ENCODE measurements at regions not wholly inside any gene's neighbourhood (a gene's known extent, or its start where the extent isn't known, plus 50 kb on each side); places are given as distances from the start of the nearest gene placed in this dataset.

DNA sequence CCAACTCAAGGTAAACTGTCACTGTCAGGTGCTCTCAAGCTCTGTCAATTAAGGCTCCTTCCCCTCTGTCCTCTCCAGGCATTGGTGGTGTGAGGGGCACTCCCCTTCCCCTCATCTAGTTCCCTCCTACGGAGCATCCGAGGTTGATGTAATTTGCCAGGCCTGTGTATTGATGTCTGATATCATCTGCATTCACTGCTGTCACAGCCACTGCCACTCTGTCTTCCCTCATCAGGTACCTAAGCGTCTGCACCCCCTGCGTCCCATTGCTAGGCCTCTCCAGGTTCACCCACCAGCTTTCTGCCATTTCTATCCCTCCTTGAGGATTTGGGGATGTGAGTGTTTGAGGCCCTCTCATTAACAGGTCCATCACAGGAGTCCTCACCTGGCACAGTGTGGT, 50.0 kb upstream of the SYT13 start:
- WGBS (ENCODE audit: extremely low coverage, insufficient read length, low lambda C conversion rate): no CpG with 5 or more reads among the region's 4 CpGs

More for the DNA sequence above, 50.0 kb upstream of the SYT13 start:
- peaks cover 17 to 21% of the 10 kb centered on the region in 2 experiments for H3K4me1 Mint-ChIP-seq
- Histone ChIP-seq H4K5ac (ENCODE audit: insufficient read length, low read depth, low read length) (no peak overlapping the region), H3K27ac (ENCODE audit: insufficient read length, low read depth, low read length) (no peak overlapping the region), H2BK5ac (ENCODE audit: insufficient read length, low read length) (no peak overlapping the region), H2BK12ac (ENCODE audit: insufficient read length, low read depth, low read length) (no peak overlapping the region), H4K20me1 (ENCODE audit: control insufficient read depth, insufficient read depth, insufficient read length) (no peaks in the 10 kb centered on the region), H4K8ac (replicated peaks; ENCODE audit: insufficient read length, low read depth, low read length) (no peak overlapping the region), H3K14ac (ENCODE audit: insufficient read depth, low read length) (no peak overlapping the region), H3K27me3 (ENCODE audit: insufficient read depth, low read length) (0 out of 2 replicates have a peak, but pooled peaks cover 2% of the 10 kb centered on the region), H4K91ac (ENCODE audit: insufficient read length, low read depth, low read length) (no peak overlapping the region), H3K9ac (ENCODE audit: extremely low read depth, insufficient read length, low read length) (no peak overlapping the region), H3K9me3 (ENCODE audit: control insufficient read depth, low read depth, low read length) (no peaks in the 10 kb centered on the region), H2BK20ac (ENCODE audit: low read depth, low read length, poor library complexity, severe bottlenecking) (no peak overlapping the region), H3K79me2 (ENCODE audit: insufficient read depth, low read length) (no peaks in the 10 kb centered on the region), H3K23ac (ENCODE audit: insufficient read length, low read depth, low read length) (no peak overlapping the region), H3K79me1 (ENCODE audit: insufficient read depth, low read depth, low read length, poor library complexity, severe bottlenecking) (no peaks in the 10 kb centered on the region), H3K18ac (ENCODE audit: insufficient read length, low read depth, low read length) (no peak overlapping the region), H2AFZ (ENCODE audit: low read length) (no peak overlapping the region), H3T11ph (ENCODE audit: low read length) (no peak overlapping the region), H2AK5ac (ENCODE audit: insufficient read length, low read length) (no peak overlapping the region), H3K4ac (ENCODE audit: low read depth, low read length) (no peak overlapping the region), H3K56ac (ENCODE audit: insufficient read length, low read depth, low read length) (no peak overlapping the region), H3K4me1 (ENCODE audit: insufficient read depth, low read length) (no peaks in the 10 kb centered on the region), H2BK120ac (ENCODE audit: low read depth, low read length, poor library complexity, severe bottlenecking) (no peak overlapping the region), H2BK15ac (ENCODE audit: low read depth, low read length) (no peak overlapping the region), H3K23me2 (ENCODE audit: insufficient read length, low read depth, low read length, poor library complexity, severe bottlenecking) (no peaks in the 10 kb centered on the region), H3K4me2 (ENCODE audit: insufficient read depth, insufficient read length, low read length) (no peak overlapping the region)
- no peak for DNase-seq
- H3K36me3 Mint-ChIP-seq (ENCODE audit: insufficient read depth in 1 of 3, low read depth in 3 of 3): no peaks in the 10 kb centered on the region
- H3K27ac Mint-ChIP-seq: no peak overlapping the region
- peaks cover 14% of the 10 kb centered on the region for H3K27me3 Mint-ChIP-seq (ENCODE audit: low read depth)
- TF ChIP-seq, protein P1, sequence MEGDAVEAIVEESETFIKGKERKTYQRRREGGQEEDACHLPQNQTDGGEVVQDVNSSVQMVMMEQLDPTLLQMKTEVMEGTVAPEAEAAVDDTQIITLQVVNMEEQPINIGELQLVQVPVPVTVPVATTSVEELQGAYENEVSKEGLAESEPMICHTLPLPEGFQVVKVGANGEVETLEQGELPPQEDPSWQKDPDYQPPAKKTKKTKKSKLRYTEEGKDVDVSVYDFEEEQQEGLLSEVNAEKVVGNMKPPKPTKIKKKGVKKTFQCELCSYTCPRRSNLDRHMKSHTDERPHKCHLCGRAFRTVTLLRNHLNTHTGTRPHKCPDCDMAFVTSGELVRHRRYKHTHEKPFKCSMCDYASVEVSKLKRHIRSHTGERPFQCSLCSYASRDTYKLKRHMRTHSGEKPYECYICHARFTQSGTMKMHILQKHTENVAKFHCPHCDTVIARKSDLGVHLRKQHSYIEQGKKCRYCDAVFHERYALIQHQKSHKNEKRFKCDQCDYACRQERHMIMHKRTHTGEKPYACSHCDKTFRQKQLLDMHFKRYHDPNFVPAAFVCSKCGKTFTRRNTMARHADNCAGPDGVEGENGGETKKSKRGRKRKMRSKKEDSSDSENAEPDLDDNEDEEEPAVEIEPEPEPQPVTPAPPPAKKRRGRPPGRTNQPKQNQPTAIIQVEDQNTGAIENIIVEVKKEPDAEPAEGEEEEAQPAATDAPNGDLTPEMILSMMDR (conservative IDR thresholded peaks at IDR 0.05): no peak
- H3K9me3 Mint-ChIP-seq: no peaks in the 10 kb centered on the region
- H3K4me3 Mint-ChIP-seq: no peak overlapping the region

Measured in H9 (cell line).